ENCODE measurements at regions not wholly inside any gene's neighbourhood (a gene's known extent, or its start where the extent isn't known, plus 50 kb on each side); places are given as distances from the start of the nearest gene placed in this dataset.

DNA sequence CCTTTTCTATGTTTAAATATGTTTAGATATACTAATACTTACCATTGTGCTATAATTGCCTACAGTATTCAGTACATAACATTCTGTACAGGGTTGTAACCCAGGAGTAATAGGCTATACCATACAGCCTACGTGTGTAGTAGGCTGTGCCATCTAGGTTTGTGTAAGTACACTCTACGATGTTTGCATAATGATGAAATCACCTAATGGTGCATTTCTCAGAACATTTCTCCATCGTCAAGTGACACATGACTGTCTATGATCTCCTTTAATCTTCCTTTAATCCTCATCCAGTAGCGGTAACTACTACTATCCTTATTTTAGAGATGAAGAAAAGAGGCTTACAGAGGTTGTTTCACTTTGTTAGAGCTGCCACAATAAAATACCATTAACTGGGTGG is 369.2 kb downstream of the PLK2 start:
- TF ChIP-seq, protein P1, sequence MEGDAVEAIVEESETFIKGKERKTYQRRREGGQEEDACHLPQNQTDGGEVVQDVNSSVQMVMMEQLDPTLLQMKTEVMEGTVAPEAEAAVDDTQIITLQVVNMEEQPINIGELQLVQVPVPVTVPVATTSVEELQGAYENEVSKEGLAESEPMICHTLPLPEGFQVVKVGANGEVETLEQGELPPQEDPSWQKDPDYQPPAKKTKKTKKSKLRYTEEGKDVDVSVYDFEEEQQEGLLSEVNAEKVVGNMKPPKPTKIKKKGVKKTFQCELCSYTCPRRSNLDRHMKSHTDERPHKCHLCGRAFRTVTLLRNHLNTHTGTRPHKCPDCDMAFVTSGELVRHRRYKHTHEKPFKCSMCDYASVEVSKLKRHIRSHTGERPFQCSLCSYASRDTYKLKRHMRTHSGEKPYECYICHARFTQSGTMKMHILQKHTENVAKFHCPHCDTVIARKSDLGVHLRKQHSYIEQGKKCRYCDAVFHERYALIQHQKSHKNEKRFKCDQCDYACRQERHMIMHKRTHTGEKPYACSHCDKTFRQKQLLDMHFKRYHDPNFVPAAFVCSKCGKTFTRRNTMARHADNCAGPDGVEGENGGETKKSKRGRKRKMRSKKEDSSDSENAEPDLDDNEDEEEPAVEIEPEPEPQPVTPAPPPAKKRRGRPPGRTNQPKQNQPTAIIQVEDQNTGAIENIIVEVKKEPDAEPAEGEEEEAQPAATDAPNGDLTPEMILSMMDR (IDR thresholded peaks at IDR 0.05; ENCODE audit: insufficient read depth, low read depth, low read length): no peak
- no peak for TF ChIP-seq EZH2 (IDR thresholded peaks at IDR 0.05; ENCODE audit: insufficient read depth, low read length)
